Trophoblast cell (in vitro differentiated cells and primary cell): ENCODE measurements at regions not wholly inside any gene's neighbourhood (a gene's known extent, or its start where the extent isn't known, plus 50 kb on each side); places are given as distances from the start of the nearest gene placed in this dataset.
A peak's percentile ranks its signal among the peaks of the same experiment; 100 is the strongest.

Experiments
- DNase-seq, 2 donors: peaks; one replicate each; pipeline ENCODE4 v3.0.0-alpha.2; 2016
- H2AFZ ChIP-seq: 2 replicates; pipeline ENCODE4 v1.6.1; 2013; ENCODE audit warnings: low read length, moderate library complexity, mild to moderate bottlenecking; ENCODE audit not compliant: insufficient read depth, poor library complexity
- H2AK5ac ChIP-seq: 2 replicates; pipeline ENCODE4 v1.6.1; 2013; ENCODE audit warnings: mild to moderate bottlenecking, low read length
- H2BK120ac ChIP-seq: 2 replicates; pipeline ENCODE4 v1.6.1; 2013; ENCODE audit warnings: low read length, mild to moderate bottlenecking, moderate library complexity; ENCODE audit not compliant: insufficient read depth, poor library complexity
- H2BK12ac ChIP-seq: 2 replicates; pipeline ENCODE4 v1.6.1; 2013; ENCODE audit warnings: mild to moderate bottlenecking, low read length, moderate library complexity
- H2BK5ac ChIP-seq: 2 replicates; pipeline ENCODE4 v1.6.1; 2013; ENCODE audit warnings: low read length, low read depth, moderate library complexity, mild to moderate bottlenecking; ENCODE audit not compliant: poor library complexity
- H3K14ac ChIP-seq: 2 replicates; pipeline ENCODE4 v1.6.1; 2013; ENCODE audit warnings: mild to moderate bottlenecking, low read length
- H3K18ac ChIP-seq: 2 replicates; pipeline ENCODE4 v1.6.1; 2013; ENCODE audit warnings: mild to moderate bottlenecking, low read length
- H3K23ac ChIP-seq: 2 replicates; pipeline ENCODE4 v1.6.1; 2013; ENCODE audit warnings: low read length
- H3K27ac ChIP-seq: 2 replicates; pipeline ENCODE4 v1.5.1; 2013; ENCODE audit warnings: low read depth, mild to moderate bottlenecking, inconsistent platforms, low read length, moderate library complexity
- H3K27me3 ChIP-seq: 2 replicates; pipeline ENCODE4 v1.6.1; 2013; ENCODE audit warnings: inconsistent platforms, mild to moderate bottlenecking, low read length, moderate library complexity; ENCODE audit not compliant: insufficient read depth
- H3K36me3 ChIP-seq, 2 experiments: 1 replicate in 1 of 2; 2 replicates in 1 of 2; pipeline ENCODE4 v1.6.1; 2013; ENCODE audit warnings: low read length in 2 of 2, mild to moderate bottlenecking in 2 of 2, moderate library complexity in 1 of 2; ENCODE audit not compliant: insufficient read depth in 2 of 2, control insufficient read depth in 1 of 2
- H3K4ac ChIP-seq: 2 replicates; pipeline ENCODE4 v1.6.1; 2013; ENCODE audit warnings: low read depth, mild to moderate bottlenecking, low read length, moderate library complexity
- H3K4me1 ChIP-seq, 2 experiments: 1 replicate in 1 of 2; 2 replicates in 1 of 2; pipeline ENCODE4 v1.6.1; 2013; ENCODE audit warnings: low read length in 2 of 2, mild to moderate bottlenecking in 2 of 2, moderate library complexity in 1 of 2; ENCODE audit not compliant: insufficient read depth in 2 of 2, control insufficient read depth in 1 of 2
- H3K4me2 ChIP-seq: 2 replicates; pipeline ENCODE4 v1.6.1; 2013; ENCODE audit warnings: inconsistent platforms, mild to moderate bottlenecking, low read length, moderate library complexity
- H3K4me3 ChIP-seq: 2 replicates; pipeline ENCODE4 v1.5.1; 2013; ENCODE audit warnings: mild to moderate bottlenecking, low read depth, low read length, inconsistent platforms
- H3K79me1 ChIP-seq: one replicate; pipeline ENCODE4 v1.6.1; 2013; ENCODE audit warnings: low read length
- H3K79me2 ChIP-seq: 2 replicates; pipeline ENCODE4 v1.6.1; 2013; ENCODE audit warnings: low read length, mild to moderate bottlenecking; ENCODE audit not compliant: control insufficient read depth, insufficient read depth, poor library complexity
- H3K9ac ChIP-seq: 2 replicates; pipeline ENCODE4 v1.6.1; 2013; ENCODE audit warnings: mild to moderate bottlenecking, low read length
- H3K9me3 ChIP-seq: 2 replicates; pipeline ENCODE4 v1.6.1; 2013; ENCODE audit warnings: low read depth, mild to moderate bottlenecking, control low read depth, inconsistent platforms, low read length; ENCODE audit not compliant: insufficient read depth
- H4K12ac ChIP-seq: 2 replicates; pipeline ENCODE4 v1.6.1; 2013; ENCODE audit warnings: low read depth, mild to moderate bottlenecking, low read length, moderate library complexity
- H4K8ac ChIP-seq: 2 replicates; pipeline ENCODE4 v1.6.1; 2013; ENCODE audit warnings: low read depth, mild to moderate bottlenecking, low read length, moderate library complexity
- H4K91ac ChIP-seq: one replicate; pipeline ENCODE4 v1.6.1; 2013; ENCODE audit warnings: low read depth, mild to moderate bottlenecking, low read length, moderate library complexity
- WGBS: extraction: QIAGEN DNeasy Blood & Tissue Kit; methylation state at CpG from one replicate; pipeline ENCODE4 v1.1.7; 2013; ENCODE audit warnings: missing lambda C conversion rate; ENCODE audit not compliant: insufficient read length, insufficient coverage; ENCODE audit errors: extremely low coverage; 5-methylcytosine and 5-hydroxymethylcytosine counted together

DNA sequence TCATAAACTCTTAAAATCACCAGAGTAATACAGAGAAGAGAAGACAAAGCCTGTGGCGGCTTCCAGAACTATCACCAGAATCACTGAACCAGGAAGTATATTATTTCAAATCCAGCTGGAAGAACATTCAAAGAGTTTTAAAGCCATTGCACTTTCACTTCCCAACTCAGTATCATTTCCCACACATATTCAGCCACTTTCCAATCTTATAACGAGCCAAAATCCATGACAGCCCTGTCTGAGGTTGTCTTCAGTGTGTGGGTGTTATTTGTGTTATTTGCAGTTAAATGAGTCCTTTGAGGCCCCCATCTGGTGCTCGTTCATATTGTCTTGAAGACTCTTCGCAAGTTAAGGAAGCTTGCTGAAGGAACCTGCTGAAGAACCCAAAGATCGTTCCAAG, 559.9 kb downstream of the TSN start:
- H4K8ac ChIP-seq: no peak overlapping the region
- H3K4me2 ChIP-seq: no peak overlapping the region
- H2BK12ac ChIP-seq: no peak overlapping the region
- H4K12ac ChIP-seq: no peak overlapping the region
- H3K27ac ChIP-seq: no peak overlapping the region
- H3K36me3 ChIP-seq: no peaks in the 10 kb centered on the region
- no peaks in the 10 kb centered on the region for H3K27me3 ChIP-seq
- H3K4me3 ChIP-seq: no peak overlapping the region
- DNase-seq: no peak
- no peak overlapping the region for H2AFZ ChIP-seq
- no peak overlapping the region for H3K4ac ChIP-seq
- H3K14ac ChIP-seq: no peak overlapping the region
- H4K91ac ChIP-seq: no peak overlapping the region
- H2BK120ac ChIP-seq: no peak overlapping the region
- WGBS: no CpG with 5 or more reads among the region's 5 CpGs
- H3K23ac ChIP-seq: no peak overlapping the region
- no peaks in the 10 kb centered on the region for H3K79me1 ChIP-seq
- H3K9me3 ChIP-seq: no peaks in the 10 kb centered on the region
- H3K18ac ChIP-seq: no peak overlapping the region
- no peak overlapping the region for H2AK5ac ChIP-seq
- H3K9ac ChIP-seq: no peak overlapping the region
- H2BK5ac ChIP-seq: no peak overlapping the region
- no peaks in the 10 kb centered on the region for H3K79me2 ChIP-seq
- no peaks in the 10 kb centered on the region for H3K4me1 ChIP-seq

DNA sequence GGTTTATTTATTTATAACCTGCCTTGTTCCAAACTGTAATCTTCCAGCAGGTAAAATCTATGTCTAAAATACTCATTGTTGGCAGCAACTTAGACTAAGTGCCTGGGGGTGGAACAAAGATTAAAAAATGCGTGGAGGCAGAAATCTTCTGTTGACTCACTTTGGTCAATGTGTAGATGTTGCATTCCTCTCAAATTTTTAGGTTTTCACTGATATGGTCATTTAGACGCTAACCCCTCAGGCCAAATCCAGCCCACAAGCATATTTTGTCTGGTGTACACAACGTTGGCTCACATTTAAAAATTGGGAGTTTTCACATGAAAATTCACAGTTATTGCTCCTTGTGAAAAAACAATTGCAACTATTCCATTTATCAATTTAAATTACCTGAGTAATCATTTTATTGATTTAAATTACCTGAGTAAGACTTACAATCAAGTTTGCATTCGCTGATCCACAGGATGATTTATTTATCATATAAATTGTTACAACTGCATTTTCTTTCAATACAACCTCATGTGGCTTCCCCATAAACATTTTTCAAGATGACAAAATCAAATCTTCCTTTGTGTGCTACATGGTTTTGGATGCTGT, 564.2 kb downstream of the TSN start:
- no peaks in the 10 kb centered on the region for H3K27me3 ChIP-seq
- WGBS: no CpG with 5 or more reads among the region's 4 CpGs

GRCh38 chr2:122322815-122323214, 567.4 kb downstream of the TSN start:
- no peak overlapping the region for H3K23ac ChIP-seq
- H4K12ac ChIP-seq: no peak overlapping the region
- H3K79me1 ChIP-seq: no peaks in the 10 kb centered on the region
- no peaks in the 10 kb centered on the region for H3K9me3 ChIP-seq
- no peak overlapping the region for H3K4me2 ChIP-seq
- no peak overlapping the region for H2BK12ac ChIP-seq
- no peaks in the 10 kb centered on the region for H3K27me3 ChIP-seq
- no peak overlapping the region for H2AFZ ChIP-seq
- H3K27ac ChIP-seq: no peak overlapping the region
- H3K18ac ChIP-seq: no peak overlapping the region
- no peaks in the 10 kb centered on the region for H3K4me1 ChIP-seq
- H3K79me2 ChIP-seq: no peaks in the 10 kb centered on the region
- no peak overlapping the region for H3K4me3 ChIP-seq
- H2AK5ac ChIP-seq: no peak overlapping the region
- no peak overlapping the region for H4K91ac ChIP-seq
- whole genome bisulfite sequencing: no CpG with 5 or more reads among the region's 3 CpGs
- H4K8ac ChIP-seq: no peak overlapping the region
- peak; percentile 4 to 10 for DNase-seq
- H3K36me3 ChIP-seq: no peaks in the 10 kb centered on the region
- H3K9ac ChIP-seq: no peak overlapping the region
- H3K14ac ChIP-seq: no peak overlapping the region
- no peak overlapping the region for H3K4ac ChIP-seq
- H2BK5ac ChIP-seq: no peak overlapping the region
- no peak overlapping the region for H2BK120ac ChIP-seq

More for the DNA sequence above, 564.2 kb downstream of the TSN start:
- H2BK12ac ChIP-seq: no peak overlapping the region
- H4K8ac ChIP-seq: no peak overlapping the region
- H2AK5ac ChIP-seq: no peak overlapping the region
- no peak overlapping the region for H3K27ac ChIP-seq
- H2BK5ac ChIP-seq: no peak overlapping the region
- no peak overlapping the region for H3K18ac ChIP-seq
- no peaks in the 10 kb centered on the region for H3K4me1 ChIP-seq
- H3K14ac ChIP-seq: no peak overlapping the region
- H4K12ac ChIP-seq: no peak overlapping the region
- no peaks in the 10 kb centered on the region for H3K9me3 ChIP-seq
- H2AFZ ChIP-seq: no peak overlapping the region
- H2BK120ac ChIP-seq: no peak overlapping the region
- no peaks in the 10 kb centered on the region for H3K79me2 ChIP-seq
- H3K4me3 ChIP-seq: no peak overlapping the region
- no peak overlapping the region for H4K91ac ChIP-seq
- H3K36me3 ChIP-seq: no peaks in the 10 kb centered on the region
- no peak overlapping the region for H3K23ac ChIP-seq
- no peak overlapping the region for H3K4me2 ChIP-seq
- no peak overlapping the region for H3K9ac ChIP-seq
- DNase-seq: peak; percentile 73 to 81
- no peak overlapping the region for H3K4ac ChIP-seq
- no peaks in the 10 kb centered on the region for H3K79me1 ChIP-seq

DNA sequence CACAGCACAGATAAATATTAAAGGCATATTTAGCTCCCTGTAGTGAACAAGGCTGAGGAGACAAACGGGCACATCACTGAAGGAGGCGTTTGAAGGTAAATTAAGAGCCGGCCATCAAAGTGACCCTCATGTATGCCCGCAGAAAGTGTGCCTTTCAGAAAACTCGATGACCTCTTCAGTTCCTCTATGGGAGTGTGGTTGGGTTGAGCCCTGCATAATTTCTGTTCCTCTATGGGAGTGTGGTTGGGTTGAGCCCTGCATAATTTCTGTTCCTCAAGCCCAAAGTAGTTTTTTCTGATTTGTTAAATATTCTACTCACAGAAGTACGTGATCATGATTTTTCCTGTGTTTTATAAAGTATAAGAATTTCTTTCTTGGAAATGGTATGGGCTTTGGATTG, 568.5 kb downstream of the TSN start:
- H3K36me3 ChIP-seq: no peaks in the 10 kb centered on the region
- H3K4me2 ChIP-seq: no peak overlapping the region
- no peak overlapping the region for H2BK120ac ChIP-seq
- H3K14ac ChIP-seq: no peak overlapping the region
- DNase-seq: no peak
- H3K79me1 ChIP-seq: no peaks in the 10 kb centered on the region
- H3K9ac ChIP-seq: no peak overlapping the region
- H3K4me3 ChIP-seq: no peak overlapping the region
- no peak overlapping the region for H4K91ac ChIP-seq
- no peak overlapping the region for H3K18ac ChIP-seq
- H3K9me3 ChIP-seq: no peaks in the 10 kb centered on the region
- no peak overlapping the region for H3K23ac ChIP-seq
- H3K27ac ChIP-seq: no peak overlapping the region
- no peak overlapping the region for H2AFZ ChIP-seq
- no peak overlapping the region for H2BK12ac ChIP-seq
- no peak overlapping the region for H2AK5ac ChIP-seq
- H3K4me1 ChIP-seq: no peaks in the 10 kb centered on the region
- no peak overlapping the region for H3K4ac ChIP-seq
- WGBS: no CpG with 5 or more reads among the region's 6 CpGs
- no peak overlapping the region for H4K12ac ChIP-seq
- no peak overlapping the region for H2BK5ac ChIP-seq
- no peaks in the 10 kb centered on the region for H3K79me2 ChIP-seq
- H4K8ac ChIP-seq: no peak overlapping the region
- H3K27me3 ChIP-seq: no peaks in the 10 kb centered on the region
